ENCODE measurements at regions not wholly inside any gene's neighbourhood (a gene's known extent, or its start where the extent isn't known, plus 50 kb on each side); places are given as distances from the start of the nearest gene placed in this dataset.

- no peaks in the 10 kb centered on the region for H3K9me3 ChIP-seq (ENCODE audit: low read length)
- H3K27me3 ChIP-seq (ENCODE audit: control insufficient read depth in 1 of 2, insufficient read depth in 2 of 2, low read length in 2 of 2) = no peaks in the 10 kb centered on the region
- no peak overlapping the region for H3K9ac ChIP-seq (ENCODE audit: low read length)
- H3K27ac ChIP-seq (ENCODE audit: low read depth, low read length) = no peak overlapping the region
- H3K4me3 ChIP-seq (ENCODE audit: low read depth in 1 of 2, low read length in 2 of 2) = no peak overlapping the region
- H3K4me1 ChIP-seq (ENCODE audit: insufficient read depth, low read length) = no peaks in the 10 kb centered on the region
- H3K36me3 ChIP-seq (ENCODE audit: insufficient read depth, low read length) = no peaks in the 10 kb centered on the region
Measured at GRCh38 chr10:43949351-43949750, 300.7 kb upstream of the ZNF32 start.

GRCh38 chr10:43946445-43946844 is 297.8 kb upstream of the ZNF32 start:
- no peaks in the 10 kb centered on the region for H3K36me3 ChIP-seq (ENCODE audit: insufficient read depth, low read length)
- H3K27me3 ChIP-seq (ENCODE audit: control insufficient read depth in 1 of 2, insufficient read depth in 2 of 2, low read length in 2 of 2) = no peaks in the 10 kb centered on the region
- no peaks in the 10 kb centered on the region for H3K4me1 ChIP-seq (ENCODE audit: insufficient read depth, low read length)
- no peaks in the 10 kb centered on the region for H3K9me3 ChIP-seq (ENCODE audit: low read length)
- no peak overlapping the region for H3K27ac ChIP-seq (ENCODE audit: low read depth, low read length)
- H3K9ac ChIP-seq (ENCODE audit: low read length) = no peak overlapping the region
- H3K4me3 ChIP-seq (ENCODE audit: low read depth in 1 of 2, low read length in 2 of 2) = no peak overlapping the region

- H3K27ac ChIP-seq (ENCODE audit: low read depth, low read length) = no peak overlapping the region
- no peaks in the 10 kb centered on the region for H3K27me3 ChIP-seq (ENCODE audit: control insufficient read depth in 1 of 2, insufficient read depth in 2 of 2, low read length in 2 of 2)
- H3K9ac ChIP-seq (ENCODE audit: low read length) = no peak overlapping the region
- no peaks in the 10 kb centered on the region for H3K36me3 ChIP-seq (ENCODE audit: insufficient read depth, low read length)
- H3K4me3 ChIP-seq (ENCODE audit: low read depth in 1 of 2, low read length in 2 of 2) = no peak overlapping the region
- no peaks in the 10 kb centered on the region for H3K4me1 ChIP-seq (ENCODE audit: insufficient read depth, low read length)
- no peaks in the 10 kb centered on the region for H3K9me3 ChIP-seq (ENCODE audit: low read length)
Measured at GRCh38 chr10:43945908-43946307, 297.2 kb upstream of the ZNF32 start.

DNA sequence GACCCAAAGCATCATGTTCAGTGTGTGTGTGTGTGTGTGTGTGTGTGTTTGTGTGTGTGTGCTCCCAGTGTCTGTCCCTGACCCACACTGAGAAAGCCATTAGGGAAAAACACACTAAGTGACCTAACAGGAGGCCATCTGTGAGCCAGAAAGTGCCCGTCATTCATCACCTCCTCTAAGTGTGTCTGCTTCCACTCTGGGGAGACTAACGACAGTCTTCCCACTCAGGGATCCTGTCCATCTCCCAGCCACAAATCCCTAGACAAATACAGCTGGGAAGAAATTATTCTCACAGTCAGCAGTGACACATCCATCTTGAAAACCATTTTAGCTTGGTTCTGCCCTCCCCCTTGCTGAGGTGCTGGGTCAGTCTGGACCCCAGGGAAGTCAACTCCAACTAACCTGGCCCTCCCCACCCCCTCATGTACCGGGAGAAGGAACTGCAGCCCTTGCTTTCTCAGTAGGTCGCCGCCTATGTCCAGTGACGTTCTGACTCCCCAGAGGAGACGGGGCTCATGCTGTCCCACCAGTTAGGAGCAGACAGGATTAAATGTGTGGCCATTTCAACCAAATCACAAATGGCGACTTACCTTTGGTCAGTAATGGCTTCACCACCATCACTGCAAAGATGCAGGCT is 296.5 kb upstream of the ZNF32 start:
- Histone ChIP-seq H3K27me3 (ENCODE audit: control insufficient read depth in 1 of 2, insufficient read depth in 2 of 2, low read length in 2 of 2) (no peaks in the 10 kb centered on the region), H3K4me3 (ENCODE audit: low read depth in 1 of 2, low read length in 2 of 2) (no peak overlapping the region), H3K27ac (ENCODE audit: low read depth, low read length) (no peak overlapping the region), H3K9me3 (ENCODE audit: low read length) (no peaks in the 10 kb centered on the region), H3K4me1 (ENCODE audit: insufficient read depth, low read length) (no peaks in the 10 kb centered on the region), H3K36me3 (ENCODE audit: insufficient read depth, low read length) (no peaks in the 10 kb centered on the region), H3K9ac (ENCODE audit: low read length) (no peak overlapping the region)

DNA sequence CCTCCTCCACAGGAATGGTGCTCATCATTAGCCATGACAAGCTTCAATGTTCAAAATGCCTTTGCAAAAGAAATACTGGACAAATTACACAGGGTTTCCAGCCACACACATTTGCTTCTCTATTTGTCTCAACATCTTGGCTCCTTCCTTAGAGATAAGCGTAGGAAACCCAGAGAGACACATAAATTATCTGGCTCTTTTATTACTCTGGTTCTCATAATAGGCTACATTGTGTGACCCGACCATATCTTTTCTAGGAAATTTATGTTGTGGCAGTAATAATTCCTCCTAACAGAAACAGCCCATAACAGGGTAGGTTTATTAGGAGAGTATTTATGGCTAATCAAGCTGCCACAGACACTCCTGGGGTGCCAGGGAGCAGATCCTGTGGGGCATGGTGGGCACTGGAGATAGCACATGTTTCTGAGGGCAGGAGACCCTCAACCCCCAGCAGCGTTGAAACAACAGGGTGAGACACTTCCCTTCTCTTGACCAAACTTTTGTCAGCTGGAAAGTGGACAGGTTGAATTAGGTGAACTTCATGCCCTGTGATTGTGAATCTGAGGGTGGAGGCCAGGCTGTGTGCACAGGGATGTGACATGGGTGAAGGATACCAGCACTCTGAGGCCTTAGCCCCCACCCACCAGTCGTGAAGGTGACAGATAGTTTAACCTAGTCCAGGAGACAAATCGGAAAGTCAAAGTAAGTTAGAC is 295.9 kb upstream of the ZNF32 start:
- Histone ChIP-seq H3K9me3 (ENCODE audit: low read length) (no peaks in the 10 kb centered on the region), H3K27me3 (ENCODE audit: control insufficient read depth in 1 of 2, insufficient read depth in 2 of 2, low read length in 2 of 2) (no peaks in the 10 kb centered on the region), H3K27ac (ENCODE audit: low read depth, low read length) (no peak overlapping the region), H3K9ac (ENCODE audit: low read length) (no peak overlapping the region), H3K4me3 (ENCODE audit: low read depth in 1 of 2, low read length in 2 of 2) (no peak overlapping the region), H3K36me3 (ENCODE audit: insufficient read depth, low read length) (no peaks in the 10 kb centered on the region), H3K4me1 (ENCODE audit: insufficient read depth, low read length) (no peaks in the 10 kb centered on the region)

DNA sequence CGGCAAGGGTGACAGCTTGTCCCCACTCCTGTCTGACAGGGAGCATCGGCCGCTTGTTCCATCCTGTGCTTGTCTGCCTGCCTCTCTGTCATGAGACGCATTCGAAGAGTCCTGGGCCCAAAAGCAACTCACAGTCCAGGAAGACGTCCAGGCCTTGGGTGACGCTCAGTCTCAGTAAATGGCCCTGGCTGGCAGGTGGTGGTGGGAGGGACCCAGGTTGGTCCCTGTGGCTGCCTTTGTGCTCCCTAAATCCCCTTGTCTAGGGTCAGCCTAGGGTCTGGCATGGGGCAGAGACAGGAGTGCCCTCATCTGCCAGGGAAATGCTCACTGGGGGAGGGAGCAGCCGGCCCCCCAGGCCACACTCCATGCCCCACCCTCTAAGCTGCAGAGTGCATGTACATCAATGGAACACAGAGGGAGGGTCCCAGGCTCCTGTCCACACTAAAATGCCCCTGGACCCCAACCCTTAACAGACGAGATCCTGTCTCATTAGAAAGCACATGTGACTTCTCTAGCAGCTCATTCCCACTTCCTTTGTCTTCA is 295.2 kb upstream of the ZNF32 start:
- H3K4me3 ChIP-seq (ENCODE audit: low read depth in 1 of 2, low read length in 2 of 2) = no peak overlapping the region
- no peaks in the 10 kb centered on the region for H3K27me3 ChIP-seq (ENCODE audit: control insufficient read depth in 1 of 2, insufficient read depth in 2 of 2, low read length in 2 of 2)
- no peak overlapping the region for H3K9ac ChIP-seq (ENCODE audit: low read length)
- H3K9me3 ChIP-seq (ENCODE audit: low read length) = no peaks in the 10 kb centered on the region
- H3K36me3 ChIP-seq (ENCODE audit: insufficient read depth, low read length) = no peaks in the 10 kb centered on the region
- no peaks in the 10 kb centered on the region for H3K4me1 ChIP-seq (ENCODE audit: insufficient read depth, low read length)
- no peak overlapping the region for H3K27ac ChIP-seq (ENCODE audit: low read depth, low read length)

- no peak overlapping the region for H3K27ac ChIP-seq (ENCODE audit: low read depth, low read length)
Measured at GRCh38 chr10:43943119-43943817, 294.6 kb upstream of the ZNF32 start.

DNA sequence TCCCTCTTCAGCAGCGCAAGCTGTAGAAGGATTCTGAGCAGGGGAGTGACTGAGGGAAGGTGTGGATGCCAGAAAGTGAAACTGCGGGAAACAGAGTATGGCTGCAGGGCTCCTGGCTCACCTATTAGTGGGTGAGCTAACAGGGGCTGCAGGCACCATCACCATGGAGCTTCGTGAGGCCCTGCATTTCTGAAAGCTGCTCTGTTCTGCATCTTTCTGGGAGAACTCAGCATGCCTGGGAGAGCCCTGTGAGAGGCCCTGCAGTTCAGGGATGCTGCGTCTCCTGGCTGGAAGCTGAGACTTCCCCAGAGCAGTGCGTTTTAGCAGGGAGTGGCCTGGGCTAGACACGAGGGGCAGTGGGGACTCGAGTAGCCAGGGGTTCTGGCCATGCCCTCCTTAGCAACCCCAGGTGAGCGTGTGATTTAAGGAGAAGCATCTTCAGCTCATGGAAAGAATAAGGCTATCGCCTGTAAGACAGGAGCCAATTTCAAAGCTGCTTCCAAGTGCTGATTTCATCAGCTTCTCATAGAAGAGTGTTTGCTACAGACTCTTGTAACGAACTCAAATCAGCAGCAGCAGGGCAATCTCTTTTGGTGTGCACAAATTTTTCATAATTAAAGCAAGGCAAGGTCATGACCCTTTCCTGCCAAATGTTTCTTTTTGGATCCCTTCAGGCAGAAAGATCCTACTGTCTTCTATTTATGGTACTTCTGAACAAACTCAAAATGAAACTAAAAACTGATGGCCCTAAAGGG is 293.6 kb upstream of the ZNF32 start:
- no peak overlapping the region for H3K27ac ChIP-seq (ENCODE audit: low read depth, low read length)
- no peaks in the 10 kb centered on the region for H3K27me3 ChIP-seq (ENCODE audit: control insufficient read depth in 1 of 2, insufficient read depth in 2 of 2, low read length in 2 of 2)
- H3K4me3 ChIP-seq (ENCODE audit: low read depth in 1 of 2, low read length in 2 of 2) = peak overlapping the region in 1 of 2 donors; percentile 4
- no peak overlapping the region for H3K9ac ChIP-seq (ENCODE audit: low read length)
- no peaks in the 10 kb centered on the region for H3K4me1 ChIP-seq (ENCODE audit: insufficient read depth, low read length)
- H3K9me3 ChIP-seq (ENCODE audit: low read length) = no peaks in the 10 kb centered on the region
- H3K36me3 ChIP-seq (ENCODE audit: insufficient read depth, low read length) = no peaks in the 10 kb centered on the region

More at GRCh38 chr10:43943119-43943817, 294.6 kb upstream of the ZNF32 start:
- H3K9me3 ChIP-seq (ENCODE audit: low read length) = no peaks in the 10 kb centered on the region
- no peak overlapping the region for H3K4me3 ChIP-seq (ENCODE audit: low read depth in 1 of 2, low read length in 2 of 2)
- H3K4me1 ChIP-seq (ENCODE audit: insufficient read depth, low read length) = no peaks in the 10 kb centered on the region
- no peak overlapping the region for H3K9ac ChIP-seq (ENCODE audit: low read length)
- H3K36me3 ChIP-seq (ENCODE audit: insufficient read depth, low read length) = no peaks in the 10 kb centered on the region
- no peaks in the 10 kb centered on the region for H3K27me3 ChIP-seq (ENCODE audit: control insufficient read depth in 1 of 2, insufficient read depth in 2 of 2, low read length in 2 of 2)

DNA sequence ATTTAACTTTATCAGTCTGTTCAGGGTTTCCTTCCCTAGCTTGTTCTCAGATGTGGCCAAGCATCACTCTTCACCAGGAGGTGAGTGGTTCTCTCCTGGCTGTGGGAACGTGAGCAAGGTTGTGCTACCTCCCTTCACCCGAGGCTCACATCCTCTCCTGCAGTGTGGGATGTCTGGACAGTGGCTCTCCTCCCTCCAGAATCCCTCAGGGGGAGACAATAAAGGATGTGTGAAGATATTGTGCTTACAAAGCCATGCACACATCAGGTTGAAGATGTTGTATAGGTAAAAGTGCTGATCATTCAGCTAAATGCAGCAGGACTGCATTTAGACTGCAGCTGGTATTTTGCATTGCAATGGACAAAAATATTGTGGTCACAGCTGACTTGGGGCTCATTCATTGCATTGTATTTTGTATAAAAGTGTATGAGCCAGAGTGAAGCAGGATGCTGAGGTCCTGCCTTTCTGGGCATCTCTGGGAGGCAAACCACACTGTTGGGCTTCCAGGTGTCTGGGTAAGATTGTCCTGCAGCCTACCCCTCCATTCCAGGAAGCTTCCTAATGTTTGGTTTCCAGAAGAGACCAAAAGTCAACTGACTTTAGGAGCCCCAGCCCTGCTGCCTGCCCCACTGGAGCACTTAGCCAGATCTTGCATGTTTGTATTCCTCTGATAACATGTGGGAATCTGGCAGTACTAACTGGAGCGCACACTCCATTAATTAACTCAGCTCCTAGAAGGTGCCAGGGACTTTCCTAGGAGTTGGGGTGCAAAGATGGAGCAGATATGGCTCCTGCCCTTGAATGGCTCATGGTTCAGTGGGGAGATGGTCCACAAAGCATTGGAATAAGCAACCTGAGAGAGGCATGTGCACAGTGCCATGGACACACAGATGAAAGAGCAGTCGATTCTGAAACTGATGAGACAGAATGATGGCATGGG is 292.5 kb upstream of the ZNF32 start:
- Histone ChIP-seq H3K9me3 (ENCODE audit: low read length) (no peaks in the 10 kb centered on the region), H3K4me3 (ENCODE audit: low read depth in 1 of 2, low read length in 2 of 2) (no peak overlapping the region), H3K27me3 (ENCODE audit: control insufficient read depth in 1 of 2, insufficient read depth in 2 of 2, low read length in 2 of 2) (no peaks in the 10 kb centered on the region), H3K4me1 (ENCODE audit: insufficient read depth, low read length) (no peaks in the 10 kb centered on the region), H3K27ac (ENCODE audit: low read depth, low read length) (no peak overlapping the region), H3K36me3 (ENCODE audit: insufficient read depth, low read length) (no peaks in the 10 kb centered on the region), H3K9ac (ENCODE audit: low read length) (no peak overlapping the region)

GRCh38 chr10:43939939-43940820 is 291.5 kb upstream of the ZNF32 start:
- H3K4me3 ChIP-seq (ENCODE audit: low read depth in 1 of 2, low read length in 2 of 2) = no peak overlapping the region
- no peak overlapping the region for H3K27ac ChIP-seq (ENCODE audit: low read depth, low read length)
- no peaks in the 10 kb centered on the region for H3K27me3 ChIP-seq (ENCODE audit: control insufficient read depth in 1 of 2, insufficient read depth in 2 of 2, low read length in 2 of 2)
- H3K4me1 ChIP-seq (ENCODE audit: insufficient read depth, low read length) = no peaks in the 10 kb centered on the region
- H3K9me3 ChIP-seq (ENCODE audit: low read length) = no peaks in the 10 kb centered on the region
- no peaks in the 10 kb centered on the region for H3K36me3 ChIP-seq (ENCODE audit: insufficient read depth, low read length)
- H3K9ac ChIP-seq (ENCODE audit: low read length) = no peak overlapping the region
